HG03196 (cell line): ENCODE measurements at regions not wholly inside any gene's neighbourhood (a gene's known extent, or its start where the extent isn't known, plus 50 kb on each side); places are given as distances from the start of the nearest gene placed in this dataset.

ENCODE experiments used
- ATAC-seq: cut with Tn5 transposase; IDR thresholded peaks from one replicate; pipeline ENCODE4 v1.9.1; 2021; ENCODE audit not compliant: unreplicated experiment

GRCh38 chr11:45477588-45477987 lies 187.8 kb downstream of the CHST1 start:
- ATAC-seq = no peak

GRCh38 chr11:45476126-45476525 lies 189.3 kb downstream of the CHST1 start:
- no peak for ATAC-seq

DNA sequence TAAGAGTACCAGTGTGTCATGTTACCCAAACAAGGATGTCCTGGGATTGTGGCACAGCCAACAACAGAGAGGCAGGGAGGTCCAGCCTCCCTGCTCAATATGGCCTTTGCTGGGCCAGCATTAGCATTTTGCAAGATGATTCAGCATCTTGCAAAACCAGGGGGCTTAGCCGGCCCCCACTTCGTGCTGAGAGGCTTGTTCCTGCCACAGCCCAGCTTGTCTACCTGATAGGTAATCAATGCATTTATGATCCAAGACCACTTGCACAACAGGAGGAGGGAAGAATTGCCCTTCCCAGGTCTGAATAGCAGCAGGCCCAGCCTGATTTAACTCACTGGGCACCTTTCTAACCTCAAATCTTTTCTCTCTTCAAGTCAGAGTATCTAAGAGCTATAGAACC lies 189.0 kb upstream of the SYT13 start:
- ATAC-seq = no peak

DNA sequence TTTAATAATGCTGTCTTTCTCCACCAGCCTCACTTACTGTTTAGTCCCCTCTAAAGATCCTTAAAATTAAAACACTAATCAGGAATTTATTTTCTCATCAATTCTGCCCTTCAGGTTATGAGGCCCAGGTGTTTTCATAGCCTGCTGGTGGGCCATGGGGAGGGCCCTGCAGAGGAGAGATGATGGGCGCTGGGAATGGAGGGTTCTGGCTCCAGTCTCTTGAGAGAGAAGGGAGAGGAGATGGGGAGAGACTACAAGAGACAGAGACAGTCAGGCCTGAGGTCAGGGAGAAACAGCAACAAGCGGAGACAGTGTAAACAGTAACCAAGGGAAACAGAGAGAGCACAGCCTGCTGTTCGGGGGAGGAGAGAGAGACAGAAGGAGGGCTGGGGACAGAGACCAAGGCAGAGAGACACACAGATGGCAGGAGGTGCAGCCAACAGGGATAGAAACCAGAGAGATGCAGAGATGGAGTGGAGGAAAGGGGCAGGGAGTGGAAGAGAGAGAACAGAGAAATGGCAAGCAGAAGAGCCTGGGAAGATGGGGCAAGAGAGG lies 187.3 kb upstream of the SYT13 start:
- ATAC-seq = no peak

- ATAC-seq = no peak
Measured at GRCh38 chr11:45472716-45473317, 186.7 kb upstream of the SYT13 start.

- ATAC-seq = no peak
Measured at GRCh38 chr11:45471266-45471665, 185.1 kb upstream of the SYT13 start.

DNA sequence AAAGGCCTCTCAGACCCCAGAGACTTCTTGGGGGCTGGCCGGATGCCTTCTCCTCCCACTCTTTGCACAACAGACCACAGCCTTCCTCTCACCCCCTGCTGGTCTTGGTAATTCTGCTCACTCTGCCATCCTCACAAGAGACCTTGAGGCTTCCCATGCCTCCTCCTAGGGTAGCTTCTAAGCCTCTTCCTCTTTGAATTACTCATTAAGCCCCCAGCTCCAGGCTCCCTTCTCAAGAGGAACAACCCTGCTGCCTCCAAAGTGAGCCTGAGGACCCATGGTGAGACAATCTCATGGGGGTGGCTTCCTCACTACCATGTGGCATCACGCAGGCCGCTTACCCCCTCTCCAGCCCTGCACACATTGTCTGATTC lies 184.6 kb upstream of the SYT13 start:
- no peak for ATAC-seq

DNA sequence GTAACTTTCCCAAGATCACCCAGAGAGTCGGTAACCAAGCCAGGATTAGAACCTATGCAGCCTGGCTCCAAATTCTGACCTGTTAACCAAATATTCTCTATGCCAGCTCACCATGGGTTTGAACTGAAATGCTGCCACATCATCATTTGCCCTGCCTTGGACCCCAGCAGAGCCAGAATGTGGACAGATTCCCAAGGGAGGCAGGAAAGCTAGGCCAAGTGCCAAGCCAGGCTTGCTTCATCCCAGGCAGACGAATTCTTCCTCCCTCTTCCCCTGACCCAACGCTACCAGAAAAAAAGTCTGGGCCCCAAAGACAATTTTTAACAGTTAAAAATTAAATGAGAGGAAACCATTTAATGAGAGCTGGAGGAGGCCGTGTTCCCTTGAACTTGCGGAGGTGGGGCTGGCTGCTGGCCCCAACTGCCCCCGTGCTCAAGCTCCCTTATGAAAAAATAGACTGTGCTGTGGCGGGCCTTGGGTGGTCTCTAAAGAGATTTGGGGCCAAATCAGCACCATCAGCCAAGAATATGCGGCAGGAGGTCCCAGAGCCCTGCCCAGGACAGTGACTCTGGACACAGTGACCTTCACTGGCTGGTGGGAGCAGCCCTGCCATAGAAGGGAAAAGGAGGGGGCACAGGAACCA lies 184.1 kb upstream of the SYT13 start:
- ATAC-seq = no peak

DNA sequence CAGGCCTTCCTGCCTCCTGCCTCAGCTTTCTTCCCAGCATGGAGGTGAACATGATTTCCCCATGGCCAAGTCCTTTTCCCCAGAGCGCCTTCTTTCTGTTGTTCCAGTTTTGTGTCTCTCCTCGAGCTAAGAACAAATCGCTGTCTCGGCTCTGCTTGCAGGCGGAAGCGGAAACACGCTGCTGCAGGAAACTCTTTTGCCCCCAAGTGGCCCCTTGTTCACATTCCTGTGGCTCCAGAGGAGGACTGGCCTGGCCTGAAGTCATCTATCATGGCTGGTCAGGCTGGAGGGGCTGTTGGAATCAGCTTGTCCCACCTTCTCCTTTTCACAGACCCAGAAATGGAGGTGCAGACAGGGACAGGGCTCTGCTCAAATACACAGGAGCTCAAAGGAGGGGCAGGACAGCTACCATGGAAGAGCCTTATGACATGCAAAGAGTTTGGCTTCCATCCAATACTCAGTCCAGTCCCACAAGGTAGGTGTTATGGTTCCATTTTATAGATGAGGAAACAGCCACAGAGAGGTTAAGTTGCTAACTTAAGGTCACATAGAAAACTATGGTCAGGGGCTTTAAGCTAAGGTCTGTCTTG lies 182.2 kb upstream of the SYT13 start:
- ATAC-seq = no peak

DNA sequence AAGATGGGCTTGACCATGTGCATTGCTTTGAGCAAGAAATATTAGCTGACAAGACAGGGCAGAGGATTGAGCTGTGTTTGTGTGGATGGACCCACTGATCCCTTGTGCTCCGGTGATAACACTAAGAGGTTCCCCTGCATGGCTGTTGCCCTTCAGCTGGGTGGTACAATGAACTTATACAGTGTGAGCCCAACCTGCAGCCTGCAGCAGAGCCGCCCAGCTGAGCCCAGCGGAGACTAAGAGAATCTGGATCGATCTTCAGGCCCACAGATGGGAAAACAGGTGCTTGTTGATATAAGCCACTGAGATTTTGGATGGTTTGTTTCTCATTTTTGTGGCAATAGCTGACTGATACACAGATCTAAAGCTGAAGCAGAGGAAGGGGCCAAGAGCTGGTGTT lies 177.4 kb upstream of the SYT13 start:
- ATAC-seq = no peak

GRCh38 chr11:45461514-45461913 lies 175.4 kb upstream of the SYT13 start:
- ATAC-seq = no peak

GRCh38 chr11:45459491-45459890 lies 173.3 kb upstream of the SYT13 start:
- no peak for ATAC-seq

- ATAC-seq = no peak
Measured at GRCh38 chr11:45458269-45458668, 172.1 kb upstream of the SYT13 start.

DNA sequence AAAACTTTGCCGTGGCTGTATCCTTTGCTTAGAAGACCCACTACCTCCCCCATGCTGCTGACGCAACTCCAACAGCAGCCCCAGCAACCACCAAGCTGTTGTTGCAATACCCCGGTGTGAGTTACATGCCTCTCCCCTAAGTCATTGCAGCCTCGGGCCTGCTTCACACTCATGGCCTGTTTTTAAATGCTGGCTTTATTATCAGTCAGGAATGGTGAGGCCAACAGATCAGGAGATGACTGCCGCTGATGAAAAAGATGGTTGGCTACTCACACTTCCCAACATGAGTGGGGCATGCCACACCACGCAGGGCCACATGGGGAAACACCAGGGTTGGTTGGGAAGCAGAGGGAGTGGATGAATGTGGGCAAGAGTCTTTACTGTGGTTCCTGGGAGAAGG lies 171.5 kb upstream of the SYT13 start:
- ATAC-seq = no peak

DNA sequence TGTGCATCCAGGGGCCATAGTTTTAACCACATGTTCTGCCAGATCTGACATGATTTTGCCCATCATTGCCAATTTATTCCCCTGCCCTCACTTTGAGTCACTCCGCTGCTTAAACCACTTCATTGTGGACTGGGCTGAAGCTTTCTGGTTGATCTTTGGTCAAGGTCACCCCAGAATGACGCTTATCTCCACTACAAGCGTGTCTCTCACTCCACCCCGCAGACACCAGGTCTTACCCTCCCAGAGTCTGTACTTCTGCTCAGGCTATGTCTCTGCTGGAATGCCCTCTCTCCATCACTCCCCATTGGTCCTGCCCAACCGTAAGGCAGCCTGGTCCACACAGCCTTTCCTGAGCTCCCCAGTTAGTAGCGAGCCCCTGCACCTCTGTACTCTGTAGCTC lies 170.5 kb upstream of the SYT13 start:
- no peak for ATAC-seq

DNA sequence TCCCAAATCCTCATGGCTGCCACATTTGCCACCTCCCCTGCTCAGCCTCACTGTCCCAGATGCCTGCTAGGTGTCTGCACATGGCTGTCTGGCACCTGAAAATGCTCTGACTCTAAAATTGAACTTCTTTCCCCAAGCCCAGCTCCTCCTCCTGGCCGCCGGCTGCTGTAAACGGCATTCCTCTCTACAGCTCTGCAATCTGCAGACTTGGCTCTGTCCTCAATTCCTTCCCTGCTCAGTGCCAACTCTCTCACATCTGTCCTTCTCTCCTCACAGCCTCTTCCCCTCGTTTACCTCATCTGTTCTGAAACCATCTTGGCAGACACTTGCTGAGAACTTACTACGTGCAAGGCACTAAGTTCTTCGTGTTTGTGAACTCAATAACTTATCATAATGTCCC lies 169.4 kb upstream of the SYT13 start:
- no peak for ATAC-seq

- ATAC-seq = no peak
Measured at GRCh38 chr11:45454917-45455401, 168.8 kb upstream of the SYT13 start.

GRCh38 chr11:45453721-45454120 lies 167.6 kb upstream of the SYT13 start:
- no peak for ATAC-seq

GRCh38 chr11:45451766-45452440 lies 165.8 kb upstream of the SYT13 start:
- no peak for ATAC-seq

DNA sequence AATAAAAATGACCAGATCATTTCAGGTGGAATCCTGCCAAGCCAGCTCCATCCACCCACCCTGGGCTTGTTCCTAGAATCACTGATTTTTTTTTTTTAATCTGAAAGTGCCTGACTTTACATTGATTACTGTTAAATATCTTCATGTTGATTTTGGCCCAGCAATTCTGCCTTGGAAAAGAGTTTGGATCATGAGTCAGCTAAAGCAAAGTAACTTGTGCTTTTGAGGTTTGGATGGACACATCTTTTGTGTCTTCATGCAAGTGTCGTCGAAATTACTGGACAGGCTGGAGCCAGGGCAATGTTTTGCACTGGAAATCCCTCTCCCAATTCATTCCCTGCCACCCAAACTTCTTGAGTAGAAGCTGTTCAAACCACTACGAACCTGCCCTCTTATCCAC lies 164.0 kb upstream of the SYT13 start:
- no peak for ATAC-seq

DNA sequence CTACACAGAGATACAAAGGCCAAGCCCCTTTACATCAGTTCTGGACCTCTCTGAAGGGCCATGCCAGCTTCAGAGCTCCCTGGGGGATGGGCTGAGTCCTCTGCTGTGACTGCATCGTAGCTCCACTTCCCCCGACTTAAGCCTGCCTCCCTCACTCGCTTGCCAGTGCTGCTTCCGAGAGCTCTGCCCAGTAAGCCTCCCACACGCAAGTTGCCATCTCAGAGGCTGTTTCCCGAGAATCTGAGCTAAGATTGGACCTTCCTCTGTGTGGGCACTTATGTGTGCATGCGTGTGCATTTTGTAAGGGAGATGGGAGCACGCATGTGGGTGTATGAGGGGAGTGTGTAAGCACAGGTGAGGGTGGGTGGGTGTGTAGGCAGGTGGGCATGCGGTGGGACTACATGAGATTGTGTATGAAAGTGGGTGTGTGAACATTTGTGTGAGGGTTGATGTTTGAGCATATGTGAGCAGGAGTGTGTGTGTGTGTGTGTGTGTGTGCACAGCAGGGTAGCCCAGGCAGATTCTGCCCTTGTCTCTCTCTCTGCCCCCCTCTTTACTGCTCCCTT lies 163.0 kb upstream of the SYT13 start:
- no peak for ATAC-seq
